Neural progenitor cell (in vitro differentiated cells): ENCODE measurements at regions not wholly inside any gene's neighbourhood (a gene's known extent, or its start where the extent isn't known, plus 50 kb on each side); places are given as distances from the start of the nearest gene placed in this dataset.

Experiments used
- DNase-seq: peaks from one replicate; pipeline ENCODE4 v3.0.0-alpha.2; 2016; ENCODE audit warnings: low spot score
- H2AFZ ChIP-seq: fragments of 200-600 bp; sonication (generic); replicated peaks from 2 replicates; pipeline ENCODE4 v1.6.1; 2016; ENCODE audit warnings: antibody characterized with exemption
- H3F3A ChIP-seq: fragments of 200-600 bp; sonication (generic); 2 replicates; pipeline ENCODE4 v1.6.1; 2016; ENCODE audit warnings: antibody characterized with exemption, low read depth
- H3K27ac ChIP-seq: fragments of 200-600 bp; sonication (generic); 2 replicates; pipeline ENCODE4 v1.5.1; 2016; ENCODE audit warnings: mild to moderate bottlenecking
- H3K27me3 ChIP-seq: fragments of 200-600 bp; sonication (generic); 2 replicates; pipeline ENCODE4 v1.6.1; 2016; ENCODE audit warnings: mild to moderate bottlenecking, moderate library complexity
- H3K36me3 ChIP-seq: fragments of 200-600 bp; sonication (generic); 2 replicates; pipeline ENCODE4 v1.5.1; 2016
- H3K4me1 ChIP-seq: fragments of 200-600 bp; sonication (generic); 2 replicates; pipeline ENCODE4 v1.6.1; 2016; ENCODE audit warnings: mixed run types
- H3K4me2 ChIP-seq: fragments of 200-600 bp; sonication (generic); 2 replicates; pipeline ENCODE4 v1.6.1; 2016
- H3K4me3 ChIP-seq: fragments of 200-600 bp; sonication (generic); 2 replicates; pipeline ENCODE4 v1.5.1; 2016
- H3K79me2 ChIP-seq: fragments of 200-600 bp; sonication (generic); 2 replicates; pipeline ENCODE4 v1.6.1; 2016; ENCODE audit warnings: low read depth
- H3K9ac ChIP-seq: fragments of 200-600 bp; sonication (generic); 2 replicates; pipeline ENCODE4 v1.6.1; 2016
- H3K9me3 ChIP-seq: fragments of 200-600 bp; sonication (generic); 2 replicates; pipeline ENCODE4 v1.5.1; 2016; ENCODE audit warnings: low read depth
- H4K20me1 ChIP-seq: fragments of 200-600 bp; sonication (generic); 2 replicates; pipeline ENCODE4 v1.6.1; 2016; ENCODE audit warnings: low read depth
- H3K27ac Mint-ChIP-seq: 3 replicates; pipeline ENCODE4 v1.8.0; 2021; ENCODE audit warnings: mixed read lengths
- H3K27me3 Mint-ChIP-seq: 2 replicates; pipeline ENCODE4 v1.8.0; 2022; ENCODE audit warnings: low read depth, mild to moderate bottlenecking, inconsistent platforms, moderate library complexity, mixed read lengths; ENCODE audit not compliant: insufficient read depth
- H3K36me3 Mint-ChIP-seq: 3 replicates; pipeline ENCODE4 v1.8.0; 2021; ENCODE audit warnings: mixed read lengths
- H3K4me1 Mint-ChIP-seq: 3 replicates; pipeline ENCODE4 v1.8.0; 2021; ENCODE audit warnings: mixed read lengths
- H3K4me3 Mint-ChIP-seq: 3 replicates; pipeline ENCODE4 v1.8.0; 2021; ENCODE audit warnings: mild to moderate bottlenecking, moderate library complexity, mixed read lengths
- H3K9me3 Mint-ChIP-seq: 3 replicates; pipeline ENCODE4 v1.8.0; 2020; ENCODE audit warnings: mixed read lengths
- CTCF ChIP-seq: fragments of 200-600 bp; sonication (generic); IDR thresholded peaks from 2 replicates; pipeline ENCODE4 v1.5.1; 2017; ENCODE audit warnings: antibody characterized with exemption, mild to moderate bottlenecking
- EZH2 ChIP-seq: fragments of 200-600 bp; sonication (generic); IDR thresholded peaks from 2 replicates; pipeline ENCODE4 v1.6.1; 2017; ENCODE audit warnings: antibody characterized with exemption, mild to moderate bottlenecking, moderate library complexity
- EZH2phosphoT487 ChIP-seq: fragments of 200-600 bp; sonication (generic); IDR thresholded peaks from 2 replicates; pipeline ENCODE4 v1.6.1; 2017; ENCODE audit warnings: antibody characterized with exemption

- H3K4me1 Mint-ChIP-seq, result no peaks in the 10 kb centered on the region
- H3K36me3 ChIP-seq, result no peaks in the 10 kb centered on the region
- no peak overlapping the region for H3K9ac ChIP-seq
- no peak overlapping the region for H3K4me2 ChIP-seq
- no peaks in the 10 kb centered on the region for H3K27me3 Mint-ChIP-seq
- no peaks in the 10 kb centered on the region for H3K9me3 Mint-ChIP-seq
- no peaks in the 10 kb centered on the region for H3F3A ChIP-seq
- H4K20me1 ChIP-seq, result no peaks in the 10 kb centered on the region
- no peaks in the 10 kb centered on the region for H3K4me1 ChIP-seq
- no peaks in the 10 kb centered on the region for H3K9me3 ChIP-seq
- H2AFZ ChIP-seq, result no peak overlapping the region
- no peak overlapping the region for H3K4me3 Mint-ChIP-seq
- no peak for DNase-seq
- no peak overlapping the region for H3K4me3 ChIP-seq
- H3K79me2 ChIP-seq, result no peaks in the 10 kb centered on the region
- no peak overlapping the region for H3K27ac ChIP-seq
- no peak for TF ChIP-seq CTCF
- H3K27ac Mint-ChIP-seq, result no peak overlapping the region
- no peaks in the 10 kb centered on the region for H3K36me3 Mint-ChIP-seq
- no peaks in the 10 kb centered on the region for H3K27me3 ChIP-seq
These were observed 604.8 kb downstream of the PLA2G4A start for GRCh38 chr1:187433598-187433997.

GRCh38 chr1:187442603-187443002 is 613.9 kb downstream of the PLA2G4A start:
- H3K4me1 ChIP-seq, result peaks cover 6% of the 10 kb centered on the region
- no peaks in the 10 kb centered on the region for H4K20me1 ChIP-seq
- H3K27ac Mint-ChIP-seq, result no peak overlapping the region
- TF ChIP-seq CTCF (no peak), EZH2 (no peak), EZH2phosphoT487 (no peak)
- H3K27me3 Mint-ChIP-seq, result no peaks in the 10 kb centered on the region
- no peak overlapping the region for H2AFZ ChIP-seq
- H3K4me2 ChIP-seq, result no peak overlapping the region
- no peaks in the 10 kb centered on the region for H3F3A ChIP-seq
- no peak for DNase-seq
- H3K4me3 Mint-ChIP-seq, result no peak overlapping the region
- no peaks in the 10 kb centered on the region for H3K27me3 ChIP-seq
- H3K27ac ChIP-seq, result no peak overlapping the region
- H3K79me2 ChIP-seq, result no peaks in the 10 kb centered on the region
- H3K9me3 Mint-ChIP-seq, result no peaks in the 10 kb centered on the region
- H3K36me3 Mint-ChIP-seq, result no peaks in the 10 kb centered on the region
- H3K4me3 ChIP-seq, result no peak overlapping the region
- H3K36me3 ChIP-seq, result no peaks in the 10 kb centered on the region
- no peak overlapping the region for H3K9ac ChIP-seq
- H3K9me3 ChIP-seq, result no peaks in the 10 kb centered on the region
- no peaks in the 10 kb centered on the region for H3K4me1 Mint-ChIP-seq

GRCh38 chr1:187443939-187444338 is 615.2 kb downstream of the PLA2G4A start:
- no peaks in the 10 kb centered on the region for H3K9me3 Mint-ChIP-seq
- no peak overlapping the region for H3K4me3 ChIP-seq
- H3F3A ChIP-seq, result no peaks in the 10 kb centered on the region
- no peak overlapping the region for H3K4me2 ChIP-seq
- no peaks in the 10 kb centered on the region for H4K20me1 ChIP-seq
- H3K4me1 Mint-ChIP-seq, result no peaks in the 10 kb centered on the region
- no peak overlapping the region for H3K27ac ChIP-seq
- no peak overlapping the region for H3K4me3 Mint-ChIP-seq
- no peaks in the 10 kb centered on the region for H3K79me2 ChIP-seq
- no peaks in the 10 kb centered on the region for H3K27me3 Mint-ChIP-seq
- no peak overlapping the region for H3K9ac ChIP-seq
- H3K36me3 Mint-ChIP-seq, result no peaks in the 10 kb centered on the region
- DNase-seq, result no peak
- no peaks in the 10 kb centered on the region for H3K9me3 ChIP-seq
- no peak overlapping the region for H2AFZ ChIP-seq
- H3K36me3 ChIP-seq, result no peaks in the 10 kb centered on the region
- peaks cover 6% of the 10 kb centered on the region for H3K4me1 ChIP-seq
- no peaks in the 10 kb centered on the region for H3K27me3 ChIP-seq
- TF ChIP-seq EZH2phosphoT487 (no peak), EZH2 (no peak), CTCF (no peak)
- no peak overlapping the region for H3K27ac Mint-ChIP-seq

GRCh38 chr1:187445066-187445465 is 616.3 kb downstream of the PLA2G4A start:
- no peak overlapping the region for H3K9ac ChIP-seq
- H3K36me3 Mint-ChIP-seq, result no peaks in the 10 kb centered on the region
- H3F3A ChIP-seq, result no peaks in the 10 kb centered on the region

More at GRCh38 chr1:187445066-187445465, 616.3 kb downstream of the PLA2G4A start:
- H3K27me3 ChIP-seq, result no peaks in the 10 kb centered on the region
- no peak overlapping the region for H3K27ac ChIP-seq
- H3K4me1 ChIP-seq, result peaks cover 6% of the 10 kb centered on the region
- no peak overlapping the region for H2AFZ ChIP-seq
- no peaks in the 10 kb centered on the region for H3K36me3 ChIP-seq
- no peak for TF ChIP-seq EZH2
- no peak for TF ChIP-seq CTCF
- TF ChIP-seq EZH2phosphoT487, result no peak
- no peak overlapping the region for H3K4me3 ChIP-seq
- DNase-seq, result no peak
- no peaks in the 10 kb centered on the region for H3K9me3 ChIP-seq
- no peaks in the 10 kb centered on the region for H4K20me1 ChIP-seq
- H3K4me2 ChIP-seq, result no peak overlapping the region
- Mint-ChIP-seq H3K27ac (no peak overlapping the region), H3K4me1 (no peaks in the 10 kb centered on the region), H3K27me3 (no peaks in the 10 kb centered on the region), H3K9me3 (no peaks in the 10 kb centered on the region), H3K4me3 (no peak overlapping the region)
- H3K79me2 ChIP-seq, result no peaks in the 10 kb centered on the region
